SH-SY5Y (cell line): ENCODE measurements at regions not wholly inside any gene's neighbourhood (a gene's known extent, or its start where the extent isn't known, plus 50 kb on each side); places are given as distances from the start of the nearest gene placed in this dataset.

ENCODE experiments used
- GATA2 ChIP-seq: IDR thresholded peaks from 2 replicates; pipeline ENCODE4 v1.6.1; 2011; ENCODE audit warnings: mild to moderate bottlenecking, low read depth, low read length
- GATA3 ChIP-seq: IDR thresholded peaks from 2 replicates; pipeline ENCODE4 v1.6.1; 2011; ENCODE audit warnings: low read depth, mild to moderate bottlenecking, low read length, moderate library complexity

- TF ChIP-seq GATA2 (no peak), GATA3 (no peak)
Measured at GRCh38 chr4:111698361-111698760, 446.9 kb upstream of the FAM241A start.
